AG04449 (cell line): ENCODE measurements at regions not wholly inside any gene's neighbourhood (a gene's known extent, or its start where the extent isn't known, plus 50 kb on each side); places are given as distances from the start of the nearest gene placed in this dataset.

Experiments
- CTCF ChIA-PET: fragments of 350-600 bp; formaldehyde crosslinking; extraction: SDS; loops from one replicate; lab custom pipeline; 2021; ENCODE audit warnings: antibody characterized with exemption; lab: Yijun Ruan, JAX
- POLR2A ChIA-PET: fragments of 400-600, 350-600 bp; formaldehyde crosslinking; extraction: SDS; loops from one replicate; lab custom pipeline; 2020; ENCODE audit warnings: antibody characterized with exemption, inconsistent platforms; lab: Yijun Ruan, JAX
- DNase-seq: peaks from one replicate; pipeline ENCODE4 v3.0.0-alpha.2; 2010; ENCODE audit warnings: low read depth, low spot score
- H3K4me3 ChIP-seq: 2 replicates; pipeline ENCODE4 v1.5.1; 2011; ENCODE audit warnings: low read depth, mild to moderate bottlenecking, control low read depth, low read length
- TF ChIP-seq, protein P1 (sequence below): IDR thresholded peaks from one replicate; pipeline ENCODE4 v1.5.1; 2011; ENCODE audit warnings: mild to moderate bottlenecking, moderate library complexity, low read length, control low read depth, inconsistent platforms; ENCODE audit not compliant: insufficient read depth; ENCODE audit errors: missing control alignments

DNA sequence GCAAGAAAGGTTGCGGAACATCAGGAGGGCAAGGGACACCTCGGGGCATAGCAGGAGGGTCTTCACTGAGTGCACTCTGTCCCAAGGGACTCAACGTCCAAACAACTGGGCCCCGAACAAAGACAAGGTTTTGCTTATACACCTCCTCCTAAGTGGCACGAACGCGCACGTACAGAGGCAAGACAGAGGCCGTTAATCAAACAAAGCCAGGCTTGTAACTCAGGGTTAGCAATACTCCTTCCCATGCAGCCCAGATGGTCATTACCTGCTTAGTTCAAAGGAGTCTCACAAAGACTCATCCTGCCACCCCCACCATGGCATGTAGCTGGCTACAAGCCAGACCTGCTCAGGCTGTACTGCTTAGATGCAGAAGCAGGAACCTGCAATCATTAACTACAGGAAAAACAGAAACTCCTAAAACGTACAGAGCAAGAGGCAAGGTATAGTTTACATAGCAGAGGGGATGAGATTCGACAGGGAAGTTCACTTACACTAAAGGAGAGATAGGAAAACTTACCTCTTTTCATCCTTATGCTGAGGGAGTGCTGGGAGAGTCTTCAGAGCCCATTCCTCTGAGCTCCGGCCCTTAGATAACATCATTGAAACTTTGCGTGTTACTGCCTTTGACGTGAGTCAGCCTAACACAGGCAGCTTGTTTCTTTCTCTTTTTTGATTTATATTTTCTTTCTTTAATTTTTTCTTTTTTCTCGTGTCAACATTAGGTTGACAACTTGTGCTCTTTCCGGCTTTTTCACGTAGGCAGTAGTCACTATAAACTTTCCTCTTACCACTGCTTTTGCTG is 1319.1 kb downstream of the TMEM121 start:
- CTCF ChIA-PET: no interaction called here
- no peak overlapping the region for H3K4me3 ChIP-seq
- POLR2A ChIA-PET: no interaction called here
- DNase-seq: no peak
- TF ChIP-seq, protein P1, sequence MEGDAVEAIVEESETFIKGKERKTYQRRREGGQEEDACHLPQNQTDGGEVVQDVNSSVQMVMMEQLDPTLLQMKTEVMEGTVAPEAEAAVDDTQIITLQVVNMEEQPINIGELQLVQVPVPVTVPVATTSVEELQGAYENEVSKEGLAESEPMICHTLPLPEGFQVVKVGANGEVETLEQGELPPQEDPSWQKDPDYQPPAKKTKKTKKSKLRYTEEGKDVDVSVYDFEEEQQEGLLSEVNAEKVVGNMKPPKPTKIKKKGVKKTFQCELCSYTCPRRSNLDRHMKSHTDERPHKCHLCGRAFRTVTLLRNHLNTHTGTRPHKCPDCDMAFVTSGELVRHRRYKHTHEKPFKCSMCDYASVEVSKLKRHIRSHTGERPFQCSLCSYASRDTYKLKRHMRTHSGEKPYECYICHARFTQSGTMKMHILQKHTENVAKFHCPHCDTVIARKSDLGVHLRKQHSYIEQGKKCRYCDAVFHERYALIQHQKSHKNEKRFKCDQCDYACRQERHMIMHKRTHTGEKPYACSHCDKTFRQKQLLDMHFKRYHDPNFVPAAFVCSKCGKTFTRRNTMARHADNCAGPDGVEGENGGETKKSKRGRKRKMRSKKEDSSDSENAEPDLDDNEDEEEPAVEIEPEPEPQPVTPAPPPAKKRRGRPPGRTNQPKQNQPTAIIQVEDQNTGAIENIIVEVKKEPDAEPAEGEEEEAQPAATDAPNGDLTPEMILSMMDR: no peak

DNA sequence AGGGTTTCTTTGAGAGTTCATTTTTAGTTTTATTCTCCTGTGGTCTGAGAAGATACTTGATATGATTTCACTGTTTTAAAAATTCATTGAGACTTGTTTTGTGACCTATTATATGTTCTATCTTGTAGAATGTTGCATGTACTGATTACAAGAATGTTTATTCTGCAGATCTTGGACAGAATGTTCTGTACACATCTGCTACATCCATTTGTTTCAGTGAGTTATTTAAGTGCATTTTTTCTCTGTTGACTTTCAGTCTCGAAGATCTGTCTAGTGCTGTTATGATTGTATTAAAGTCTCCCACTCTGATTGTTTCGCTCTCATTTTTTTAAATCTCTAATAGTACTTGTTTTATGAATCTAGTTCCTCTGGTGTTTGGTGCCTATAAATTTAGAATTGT is 1319.8 kb downstream of the TMEM121 start:
- TF ChIP-seq, protein P1: no peak
- no peak for DNase-seq
- no peak overlapping the region for H3K4me3 ChIP-seq
- ChIA-PET CTCF (no interaction called here), POLR2A (no interaction called here)

DNA sequence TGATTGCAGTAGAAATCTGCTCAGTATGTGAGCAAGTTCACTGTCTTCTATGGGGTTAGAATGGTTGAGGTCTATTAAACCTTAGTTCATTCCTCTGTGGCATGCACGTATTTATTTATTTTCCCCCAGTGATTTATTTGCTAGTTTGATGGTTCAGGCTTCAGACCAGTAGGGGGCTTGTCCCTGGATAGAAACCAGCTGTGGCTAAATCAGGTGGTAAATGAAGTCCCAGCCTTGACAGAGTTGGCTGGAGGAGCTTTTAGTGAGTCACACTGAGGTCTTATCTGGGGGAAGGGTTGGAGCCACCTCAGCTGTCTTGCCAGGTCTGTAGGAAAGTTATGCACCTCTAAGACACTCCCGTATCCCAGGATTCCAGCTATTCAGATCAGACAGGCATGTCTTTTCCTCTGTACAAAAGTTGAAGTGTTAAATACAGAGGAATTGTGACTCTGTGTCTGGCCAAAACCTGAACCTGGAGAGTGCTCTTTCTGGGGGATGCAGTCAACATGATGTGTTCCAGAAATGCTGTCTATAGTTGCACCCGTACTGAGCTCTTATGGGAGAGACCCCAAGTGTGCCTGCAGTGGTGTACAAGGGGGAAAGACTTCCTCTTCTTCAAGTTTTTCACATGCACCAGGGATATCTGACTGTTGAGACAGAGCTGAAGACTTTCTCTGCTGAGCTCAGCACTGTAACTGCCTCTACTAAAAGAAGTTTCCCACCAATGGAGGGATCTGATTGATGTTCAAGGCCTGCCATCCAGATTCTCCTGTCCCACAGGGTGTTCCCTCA is 1322.1 kb downstream of the TMEM121 start:
- DNase-seq: no peak
- H3K4me3 ChIP-seq: no peak overlapping the region
- ChIA-PET CTCF (no interaction called here), POLR2A (no interaction called here)
- TF ChIP-seq, protein P1: no peak

DNA sequence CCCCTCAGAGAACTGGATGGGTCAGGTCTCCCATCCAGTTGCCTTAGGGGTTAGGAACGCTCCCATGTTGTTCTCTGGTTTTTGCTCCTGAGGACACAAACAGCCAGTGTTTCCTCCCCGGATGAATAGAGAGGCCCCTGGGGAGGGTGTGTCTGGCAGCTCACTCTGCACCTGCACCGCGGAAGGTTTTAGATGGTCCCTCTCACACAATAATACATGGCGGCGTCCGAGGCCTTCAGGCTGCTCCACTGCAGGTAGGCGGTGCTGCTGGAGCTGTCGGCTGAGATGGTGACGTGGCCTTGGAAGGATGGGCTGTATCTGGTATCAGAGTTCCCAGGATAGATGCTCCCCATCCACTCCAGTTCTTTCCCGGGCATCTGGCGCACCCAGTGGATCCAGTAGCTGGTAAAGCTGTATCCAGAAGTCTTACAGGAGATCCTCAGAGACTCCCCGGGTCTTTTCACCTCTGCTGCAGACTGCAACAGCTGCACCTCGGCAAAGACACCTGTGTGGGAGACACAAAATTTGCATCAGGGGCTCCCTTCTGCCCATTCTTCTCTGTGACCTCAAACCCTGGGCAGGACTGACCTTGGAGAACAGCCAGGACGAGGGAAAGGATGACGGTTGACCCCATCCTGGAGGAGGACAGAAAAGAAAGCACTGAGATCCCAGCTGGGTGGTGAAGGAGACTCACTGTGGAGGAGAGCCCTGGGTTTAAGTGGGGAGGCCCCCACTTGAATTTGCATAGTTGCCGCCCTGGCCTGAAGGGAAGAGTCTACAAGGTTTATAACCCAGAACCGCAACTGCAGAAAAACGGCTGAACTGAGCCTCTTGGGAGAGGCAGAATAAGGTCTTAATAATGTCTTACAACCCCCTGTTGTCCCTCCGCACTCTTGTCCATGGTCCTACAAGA is 1324.8 kb downstream of the TMEM121 start:
- TF ChIP-seq, protein P1: no peak
- DNase-seq: no peak
- H3K4me3 ChIP-seq: no peak overlapping the region
- POLR2A ChIA-PET: no interaction called here
- CTCF ChIA-PET: no interaction called here

DNA sequence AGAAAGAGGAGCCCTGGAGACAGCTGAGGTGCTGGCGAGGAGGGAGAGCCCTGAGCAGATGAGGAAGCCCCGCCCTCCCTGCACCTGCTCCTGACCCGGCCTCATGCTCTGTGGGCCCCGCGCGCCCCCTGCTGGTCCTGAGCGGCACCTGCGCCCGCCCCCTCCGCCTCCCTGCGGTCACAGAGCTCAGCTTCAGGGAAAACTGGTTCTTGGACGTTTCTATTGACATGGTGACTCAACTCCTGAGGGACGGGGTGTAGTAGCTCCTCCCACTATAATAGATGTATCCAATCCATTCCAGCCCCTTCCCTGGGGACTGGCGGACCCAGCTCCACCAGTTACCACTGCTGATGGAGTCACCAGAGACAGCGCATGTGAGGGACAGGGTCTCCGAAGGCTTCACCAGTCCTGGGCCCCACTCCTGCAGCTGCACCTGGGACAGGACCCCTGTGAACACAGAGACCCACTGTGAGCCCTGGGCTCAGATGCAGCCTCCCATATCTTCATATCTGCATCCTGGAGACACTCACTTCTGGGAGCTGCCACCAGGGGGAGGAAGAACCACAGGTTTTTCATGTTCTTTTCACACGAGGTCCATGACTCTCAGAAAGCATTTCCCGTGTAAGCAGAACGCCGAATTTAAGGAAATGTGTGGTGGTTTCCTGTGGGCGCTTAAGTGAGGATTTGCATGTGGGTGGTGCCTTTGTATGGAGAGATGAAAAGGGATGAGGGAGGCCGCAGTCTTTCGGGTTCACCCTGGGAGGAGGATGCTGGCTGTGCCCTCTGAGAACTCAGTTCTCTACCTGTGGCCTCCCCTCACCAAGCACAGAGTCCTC is 1346.4 kb downstream of the TMEM121 start:
- no peak for DNase-seq
- no peak overlapping the region for H3K4me3 ChIP-seq
- CTCF ChIA-PET: no interaction called here
- POLR2A ChIA-PET: no interaction called here
- TF ChIP-seq, protein P1: no peak
